ENCODE measurements at regions not wholly inside any gene's neighbourhood (a gene's known extent, or its start where the extent isn't known, plus 50 kb on each side); places are given as distances from the start of the nearest gene placed in this dataset.

DNA sequence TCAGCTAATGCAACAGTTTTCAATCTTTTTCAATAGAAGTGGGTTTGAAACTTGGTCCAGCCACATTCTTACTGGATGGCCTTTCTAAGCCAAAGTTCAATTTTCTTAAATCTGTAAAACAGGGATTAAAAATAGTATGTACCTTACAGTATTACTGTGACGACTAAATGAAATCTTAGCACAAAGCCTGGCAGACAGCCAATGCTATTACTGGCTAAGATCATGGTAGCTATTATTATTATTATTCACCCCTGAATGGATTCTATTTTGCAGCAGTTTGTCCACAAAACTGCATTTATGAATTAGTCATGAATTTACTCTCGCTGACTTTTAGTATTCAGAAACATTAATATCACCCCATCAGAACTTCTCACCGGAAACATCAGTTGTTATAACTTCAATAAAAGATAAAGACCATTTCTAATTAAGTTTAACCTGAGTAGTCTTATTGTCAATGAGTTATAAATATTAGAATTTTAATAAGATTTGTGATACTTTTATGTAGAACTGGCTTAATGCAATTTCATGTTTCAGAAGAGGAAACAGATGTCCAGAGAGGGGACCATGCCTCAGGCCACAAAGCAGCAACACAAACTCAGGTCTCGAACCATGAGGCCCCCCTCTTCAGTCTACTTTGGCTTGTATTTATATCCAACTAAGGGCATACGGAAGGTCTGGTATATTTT, 468.2 kb downstream of the ARHGEF28 start:
- TF ChIP-seq CTCF (IDR thresholded peaks at IDR 0.05), result no peak
- no peak for TF ChIP-seq POLR2A (IDR thresholded peaks at IDR 0.05)
